UCSD-AML1 (cell line): ENCODE measurements at regions not wholly inside any gene's neighbourhood (a gene's known extent, or its start where the extent isn't known, plus 50 kb on each side); places are given as distances from the start of the nearest gene placed in this dataset.
A peak's percentile ranks its signal among the peaks of the same experiment; 100 is the strongest.
"Not testable (repeated sequence)": the region's sequence is repeated elsewhere in the genome, so short reads cannot be mapped to it uniquely, and the experiment has no call there.

ENCODE experiments used
- DNase-seq: peaks from one replicate; lab custom pipeline; 2025; ENCODE audit not compliant: unreplicated experiment; lab: John Stamatoyannopoulos, UW

GRCh38 chr5:19104948-19105347 lies 883.1 kb downstream of the CDH18 start:
- no peak for DNase-seq

GRCh38 chr5:19122923-19123322 lies 865.1 kb downstream of the CDH18 start:
- no peak for DNase-seq

GRCh38 chr5:19125956-19126713 lies 861.9 kb downstream of the CDH18 start:
- no peak for DNase-seq

- DNase-seq = peak; percentile 1
Measured at GRCh38 chr5:19140276-19140675, 847.7 kb downstream of the CDH18 start.

GRCh38 chr5:19141937-19142524 lies 846.0 kb downstream of the CDH18 start:
- not testable (repeated sequence) for DNase-seq

GRCh38 chr5:19142713-19143414 lies 845.1 kb downstream of the CDH18 start:
- DNase-seq = not testable (repeated sequence)

GRCh38 chr5:19143935-19144334 lies 844.1 kb downstream of the CDH18 start:
- no peak for DNase-seq

GRCh38 chr5:19169426-19169825 lies 818.6 kb downstream of the CDH18 start:
- DNase-seq = no peak

GRCh38 chr5:19172926-19173470 lies 815.0 kb downstream of the CDH18 start:
- DNase-seq = no peak

GRCh38 chr5:19175776-19176570 lies 812.0 kb downstream of the CDH18 start:
- DNase-seq = no peak

- DNase-seq = no peak
Measured at GRCh38 chr5:19179571-19179970, 808.4 kb downstream of the CDH18 start.

- DNase-seq = no peak
Measured at GRCh38 chr5:19189176-19189575, 798.8 kb downstream of the CDH18 start.

GRCh38 chr5:19193631-19194030 lies 794.4 kb downstream of the CDH18 start:
- DNase-seq = no peak

GRCh38 chr5:19196631-19197030 lies 791.4 kb downstream of the CDH18 start:
- no peak for DNase-seq

- peak; percentile 6 for DNase-seq
Measured at GRCh38 chr5:19200251-19200650, 787.7 kb downstream of the CDH18 start.

GRCh38 chr5:19208397-19208796 lies 779.6 kb downstream of the CDH18 start:
- no peak for DNase-seq

GRCh38 chr5:19210886-19211285 lies 777.1 kb downstream of the CDH18 start:
- no peak for DNase-seq

- no peak for DNase-seq
Measured at GRCh38 chr5:19229179-19229835, 758.7 kb downstream of the CDH18 start.

- DNase-seq = no peak
Measured at GRCh38 chr5:19233573-19233972, 754.4 kb downstream of the CDH18 start.

- no peak for DNase-seq
Measured at GRCh38 chr5:19235101-19235584, 752.9 kb downstream of the CDH18 start.
